Liver (tissue), 3 donors: ENCODE measurements at regions not wholly inside any gene's neighbourhood (a gene's known extent, or its start where the extent isn't known, plus 50 kb on each side); places are given as distances from the start of the nearest gene placed in this dataset.

Experiments used
- CTCF ChIP-seq: fragments of 150-350 bp; IDR thresholded peaks from 2 replicates; pipeline ENCODE4 v1.5.1; 2017; ENCODE audit warnings: improper control_type of control experiment, low read depth, low read length; ENCODE audit not compliant: missing input control
- EGR1 ChIP-seq, 2 donors: IDR thresholded peaks; 2 replicates each; pipeline ENCODE4 v1.6.1; 2016 to 2018; ENCODE audit warnings: antibody characterized with exemption in 2 of 2, low read depth in 2 of 2
- MAX ChIP-seq: IDR thresholded peaks from 2 replicates; pipeline ENCODE4 v1.6.1; 2016; ENCODE audit warnings: antibody characterized with exemption
- RAD21 ChIP-seq, 2 donors: IDR thresholded peaks; 2 replicates each; pipeline ENCODE4 v1.6.1; 2016; ENCODE audit warnings: antibody characterized with exemption in 2 of 2, mild to moderate bottlenecking in 2 of 2
- REST ChIP-seq: IDR thresholded peaks from 2 replicates; pipeline ENCODE4 v1.6.1; 2016; ENCODE audit warnings: antibody characterized with exemption, mild to moderate bottlenecking
- TAF1 ChIP-seq: conservative IDR thresholded peaks from 2 replicates; pipeline ENCODE4 v1.6.1; 2016; ENCODE audit warnings: antibody characterized with exemption, mild to moderate bottlenecking
- ZBTB33 ChIP-seq: IDR thresholded peaks from 2 replicates; pipeline ENCODE4 v1.6.1; 2016; ENCODE audit warnings: antibody characterized with exemption
- donor health status: healthy.
- donor health status: healthy.

- TF ChIP-seq EGR1 (IDR thresholded peaks at IDR 0.05; ENCODE audit: low read depth in 2 of 2) (no peak), RAD21 (IDR thresholded peaks at IDR 0.05) (no peak), CTCF (no peak), TAF1 (no peak), MAX (no peak), REST (no peak), ZBTB33 (no peak)
Measured at GRCh38 chr12:123078120-123078465, 72.8 kb downstream of the PITPNM2 start.
